Left ventricle myocardium inferior (tissue), 1 donor: ENCODE measurements at regions not wholly inside any gene's neighbourhood (a gene's known extent, or its start where the extent isn't known, plus 50 kb on each side); places are given as distances from the start of the nearest gene placed in this dataset.

Experiments
- DNase-seq: peaks from one replicate; pipeline ENCODE4 v3.0.0-alpha.2; 2020
- H3K27ac ChIP-seq: fragments of 200-600 bp; replicated peaks from 2 replicates; pipeline ENCODE4 v1.8.0; 2021
- H3K27me3 ChIP-seq: fragments of 200-600 bp; 2 replicates; pipeline ENCODE4 v1.8.0; 2021; ENCODE audit warnings: low read depth
- H3K36me3 ChIP-seq: fragments of 200-600 bp; 2 replicates; pipeline ENCODE4 v1.8.0; 2021
- H3K4me1 ChIP-seq: fragments of 200-600 bp; 2 replicates; pipeline ENCODE4 v1.8.0; 2021
- H3K4me3 ChIP-seq: fragments of 200-600 bp; 2 replicates; pipeline ENCODE4 v1.8.0; 2021; ENCODE audit warnings: mild to moderate bottlenecking, moderate library complexity
- H3K9me3 ChIP-seq: fragments of 200-600 bp; replicated peaks from 2 replicates; pipeline ENCODE4 v1.8.0; 2021
- intact Hi-C: fragments of 100-400 bp; cut with micrococcal nuclease; formaldehyde crosslinking; loops from one replicate; pipeline ENCODE4 v1.11.0; 2022
- TF ChIP-seq, protein P1 (sequence below): fragments of 200-600 bp; IDR thresholded peaks from 2 replicates; pipeline ENCODE4 v1.8.0; 2021; ENCODE audit warnings: antibody characterized with exemption, mild to moderate bottlenecking, borderline replicate concordance
- donor health status: DM: no; HTN: yes; CAD: no; lungs with severe emphysema.

DNA sequence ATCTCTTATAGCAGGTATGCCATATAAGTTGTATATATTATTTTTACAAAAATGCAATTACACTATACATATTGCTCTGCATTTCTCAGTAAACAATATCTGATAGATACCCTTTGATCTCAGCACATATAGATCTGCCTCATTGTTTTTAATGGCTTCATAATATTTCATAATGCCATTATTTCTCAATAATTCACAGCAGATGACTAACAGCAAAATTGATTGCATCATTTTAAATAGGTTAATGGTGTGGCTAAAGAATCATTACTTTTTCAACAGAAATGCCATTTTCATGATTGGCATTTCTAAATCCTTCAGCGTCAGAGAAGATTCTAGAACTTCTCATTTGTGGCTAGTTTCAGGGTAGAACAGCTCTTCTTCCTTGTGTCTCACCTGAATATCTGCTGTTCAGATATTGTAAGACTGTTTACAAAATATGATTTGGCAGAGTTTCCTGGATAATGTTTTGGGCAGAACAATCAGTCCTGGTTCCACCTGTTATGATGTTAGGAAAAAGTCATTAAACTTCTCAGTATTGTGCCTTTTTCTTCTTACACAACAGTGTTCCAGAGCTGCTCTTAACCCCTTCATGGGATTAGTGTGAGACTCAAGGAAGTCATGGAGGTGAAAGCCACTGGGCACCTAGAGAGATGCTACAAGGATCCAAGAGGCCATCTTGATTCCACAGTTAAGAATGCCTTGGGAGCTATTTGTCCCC lies 397.6 kb upstream of the THBS1 start:
- Histone ChIP-seq H3K36me3 (no peaks in the 10 kb centered on the region), H3K27me3 (no peaks in the 10 kb centered on the region), H3K4me1 (peaks cover 10% of the 10 kb centered on the region), H3K27ac (no peak overlapping the region), H3K4me3 (no peak overlapping the region), H3K9me3 (no peaks in the 10 kb centered on the region)
- no peak for DNase-seq
- intact Hi-C loops = no loop called here
- TF ChIP-seq, protein P1, sequence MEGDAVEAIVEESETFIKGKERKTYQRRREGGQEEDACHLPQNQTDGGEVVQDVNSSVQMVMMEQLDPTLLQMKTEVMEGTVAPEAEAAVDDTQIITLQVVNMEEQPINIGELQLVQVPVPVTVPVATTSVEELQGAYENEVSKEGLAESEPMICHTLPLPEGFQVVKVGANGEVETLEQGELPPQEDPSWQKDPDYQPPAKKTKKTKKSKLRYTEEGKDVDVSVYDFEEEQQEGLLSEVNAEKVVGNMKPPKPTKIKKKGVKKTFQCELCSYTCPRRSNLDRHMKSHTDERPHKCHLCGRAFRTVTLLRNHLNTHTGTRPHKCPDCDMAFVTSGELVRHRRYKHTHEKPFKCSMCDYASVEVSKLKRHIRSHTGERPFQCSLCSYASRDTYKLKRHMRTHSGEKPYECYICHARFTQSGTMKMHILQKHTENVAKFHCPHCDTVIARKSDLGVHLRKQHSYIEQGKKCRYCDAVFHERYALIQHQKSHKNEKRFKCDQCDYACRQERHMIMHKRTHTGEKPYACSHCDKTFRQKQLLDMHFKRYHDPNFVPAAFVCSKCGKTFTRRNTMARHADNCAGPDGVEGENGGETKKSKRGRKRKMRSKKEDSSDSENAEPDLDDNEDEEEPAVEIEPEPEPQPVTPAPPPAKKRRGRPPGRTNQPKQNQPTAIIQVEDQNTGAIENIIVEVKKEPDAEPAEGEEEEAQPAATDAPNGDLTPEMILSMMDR = no peak

DNA sequence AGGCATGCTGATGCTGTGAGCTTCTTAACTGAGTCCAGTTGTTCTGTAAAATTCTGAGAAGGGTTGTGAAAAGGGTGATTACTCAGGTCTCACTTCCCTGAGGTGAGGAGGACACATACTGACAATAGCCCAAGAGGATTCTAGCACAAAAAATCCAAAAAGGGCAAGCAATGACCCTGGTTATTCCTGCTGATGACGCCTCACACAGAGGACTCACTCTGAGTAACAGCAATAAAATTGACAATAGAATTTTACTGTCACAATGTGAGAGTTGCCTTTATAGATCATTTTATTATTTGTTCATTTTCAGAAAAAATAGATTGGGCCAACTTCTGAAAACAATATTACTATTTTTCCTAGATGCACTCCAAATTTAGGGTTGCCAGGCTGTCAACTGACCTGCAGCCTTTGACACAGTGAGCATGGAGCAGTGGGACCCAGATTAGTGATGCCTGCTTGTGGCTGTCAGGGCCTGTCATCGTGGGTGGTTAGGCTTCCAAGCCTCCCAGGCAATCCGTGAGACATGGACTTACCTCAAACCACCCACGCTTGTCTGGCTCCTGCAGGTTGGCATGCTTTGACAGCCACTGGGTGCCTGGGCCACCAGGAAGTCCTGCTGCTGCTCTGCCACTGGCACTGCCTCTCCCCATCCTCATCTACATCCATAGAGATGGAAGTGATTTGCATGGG lies 396.0 kb upstream of the THBS1 start:
- H3K27ac ChIP-seq = no peak overlapping the region
- TF ChIP-seq, protein P1 = no peak
- no peaks in the 10 kb centered on the region for H3K9me3 ChIP-seq
- intact Hi-C loops = no loop called here
- H3K4me3 ChIP-seq = no peak overlapping the region
- H3K4me1 ChIP-seq = peaks cover 10% of the 10 kb centered on the region
- H3K27me3 ChIP-seq = no peaks in the 10 kb centered on the region
- no peak for DNase-seq
- no peaks in the 10 kb centered on the region for H3K36me3 ChIP-seq

DNA sequence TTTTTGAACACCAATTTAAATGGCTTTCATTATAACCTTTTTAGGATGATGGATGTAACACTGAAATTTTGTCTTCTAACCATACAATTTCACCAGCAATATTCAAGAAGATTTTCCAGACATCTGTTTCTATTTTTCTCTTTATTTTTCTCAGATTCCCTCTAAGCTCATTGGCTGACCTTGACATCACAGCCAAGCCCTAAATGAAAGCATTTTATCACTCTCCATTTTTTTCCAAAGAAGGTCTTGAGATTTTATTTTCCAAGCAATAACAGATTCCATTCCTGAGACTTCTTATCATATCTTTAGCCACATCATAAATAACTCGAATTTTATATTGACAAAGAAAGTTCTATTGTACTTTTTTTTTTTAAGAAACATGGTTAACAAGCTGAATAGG lies 392.6 kb upstream of the THBS1 start:
- no peaks in the 10 kb centered on the region for H3K9me3 ChIP-seq
- H3K4me3 ChIP-seq = no peak overlapping the region
- H3K36me3 ChIP-seq = no peaks in the 10 kb centered on the region
- H3K27me3 ChIP-seq = no peaks in the 10 kb centered on the region
- H3K4me1 ChIP-seq = no peaks in the 10 kb centered on the region
- DNase-seq = no peak
- TF ChIP-seq, protein P1 = no peak
- intact Hi-C loops = no loop called here
- H3K27ac ChIP-seq = no peak overlapping the region

DNA sequence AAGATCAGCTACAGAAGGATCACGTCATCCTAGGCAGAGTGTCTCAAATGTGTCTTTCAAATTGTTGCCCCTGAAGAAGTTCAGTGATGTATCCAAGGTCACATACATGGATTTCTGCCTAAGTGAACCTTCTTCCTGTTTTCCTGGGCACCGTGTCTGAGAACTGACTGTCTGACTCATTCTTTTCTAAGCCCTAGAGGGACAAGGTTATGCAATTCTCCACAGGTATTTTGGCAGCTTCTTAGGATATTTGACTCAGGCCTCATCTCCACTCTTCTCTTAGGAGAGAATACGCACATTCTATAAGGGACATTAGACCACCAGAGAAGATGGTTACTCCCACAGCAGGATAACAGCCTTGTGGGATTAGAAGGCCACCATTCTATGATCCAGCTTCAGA lies 391.9 kb upstream of the THBS1 start:
- H3K4me1 ChIP-seq = no peaks in the 10 kb centered on the region
- no peak for DNase-seq
- no peaks in the 10 kb centered on the region for H3K27me3 ChIP-seq
- no peak overlapping the region for H3K27ac ChIP-seq
- no peaks in the 10 kb centered on the region for H3K9me3 ChIP-seq
- intact Hi-C loops = no loop called here
- H3K4me3 ChIP-seq = no peak overlapping the region
- TF ChIP-seq, protein P1 = no peak
- no peaks in the 10 kb centered on the region for H3K36me3 ChIP-seq

DNA sequence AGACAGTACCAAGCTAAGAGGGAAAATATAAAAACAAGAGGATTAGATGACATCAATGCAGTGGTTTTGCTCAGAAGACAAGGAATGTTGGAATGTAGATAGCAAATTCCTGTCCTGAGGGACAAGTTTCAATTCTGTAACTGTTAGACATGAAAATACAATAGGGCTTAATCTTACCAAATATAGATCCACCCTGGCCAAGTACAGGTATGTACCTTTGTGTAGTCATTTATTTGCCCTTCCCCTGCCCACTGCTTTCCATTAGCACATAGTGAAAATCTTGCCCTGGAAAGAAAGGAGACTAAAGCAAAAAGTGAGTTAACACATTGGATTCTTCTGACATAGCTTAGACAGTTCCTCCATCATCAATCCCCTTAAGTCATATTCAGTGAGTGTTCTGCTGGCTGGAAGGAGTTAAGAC lies 389.0 kb upstream of the THBS1 start:
- Histone ChIP-seq H3K9me3 (no peaks in the 10 kb centered on the region), H3K36me3 (no peaks in the 10 kb centered on the region), H3K4me3 (no peak overlapping the region), H3K4me1 (no peaks in the 10 kb centered on the region), H3K27me3 (no peaks in the 10 kb centered on the region), H3K27ac (no peak overlapping the region)
- DNase-seq = no peak
- intact Hi-C loops = no loop called here
- TF ChIP-seq, protein P1 = no peak
